ENCODE measurements at regions not wholly inside any gene's neighbourhood (a gene's known extent, or its start where the extent isn't known, plus 50 kb on each side); places are given as distances from the start of the nearest gene placed in this dataset.

GRCh38 chr16:65644821-65645220 lies 523.0 kb upstream of the CDH11 start (continued):
- TF ChIP-seq TBX3 (IDR thresholded peaks at IDR 0.05; ENCODE audit: borderline replicate concordance) (0 out of 2 replicates have a peak, but pooled peaks have one; percentile 18), ZNF138 (CRISPR knock-in tag; IDR thresholded peaks at IDR 0.05; ENCODE audit: low read depth) (no peak), HMG20A (CRISPR knock-in tag; IDR thresholded peaks at IDR 0.05; ENCODE audit: borderline replicate concordance) (peak; percentile 84), GATAD2A (CRISPR knock-in tag; IDR thresholded peaks at IDR 0.05) (peak; percentile 86), SOX6 (IDR thresholded peaks at IDR 0.05) (no peak), SOX6 (CRISPR knock-in tag; IDR thresholded peaks at IDR 0.05) (peak; percentile 98), ONECUT2 (CRISPR knock-in tag; IDR thresholded peaks at IDR 0.05) (no peak), THRA (CRISPR knock-in tag; IDR thresholded peaks at IDR 0.05; ENCODE audit: borderline replicate concordance) (0 out of 2 replicates have a peak, but pooled peaks have one; percentile 21), TEAD3 (CRISPR knock-in tag; optimal IDR thresholded peaks at IDR 0.05; ENCODE audit: borderline replicate concordance) (peak; percentile 84), HDAC1 (CRISPR knock-in tag; IDR thresholded peaks at IDR 0.05) (0 out of 2 replicates have a peak, but pooled peaks have one; percentile 46), KLF11 (CRISPR knock-in tag; IDR thresholded peaks at IDR 0.05) (no peak), SOX5 (CRISPR knock-in tag; IDR thresholded peaks at IDR 0.05; ENCODE audit: borderline replicate concordance) (peak; percentile 99), MEIS1 (CRISPR knock-in tag; IDR thresholded peaks at IDR 0.05; ENCODE audit: borderline replicate concordance) (peak; percentile 28; the same call in 1 of the 2 replicates), ZBTB20 (CRISPR knock-in tag; IDR thresholded peaks at IDR 0.05; ENCODE audit: borderline replicate concordance, low read depth) (peak; percentile 83; the same call in 1 of the 2 replicates), IKZF1 (IDR thresholded peaks at IDR 0.05) (no peak), ZNF331 (CRISPR knock-in tag; IDR thresholded peaks at IDR 0.05) (0 out of 2 replicates have a peak, but pooled peaks have one; percentile 30), ZNF260 (CRISPR knock-in tag; IDR thresholded peaks at IDR 0.05; ENCODE audit: borderline replicate concordance, low read depth) (no peak), ARID3A (IDR thresholded peaks at IDR 0.05; ENCODE audit: low read depth, low read length) (peak; percentile 41; the same call in 1 of the 2 replicates)
- TF ChIP-seq, protein P1, sequence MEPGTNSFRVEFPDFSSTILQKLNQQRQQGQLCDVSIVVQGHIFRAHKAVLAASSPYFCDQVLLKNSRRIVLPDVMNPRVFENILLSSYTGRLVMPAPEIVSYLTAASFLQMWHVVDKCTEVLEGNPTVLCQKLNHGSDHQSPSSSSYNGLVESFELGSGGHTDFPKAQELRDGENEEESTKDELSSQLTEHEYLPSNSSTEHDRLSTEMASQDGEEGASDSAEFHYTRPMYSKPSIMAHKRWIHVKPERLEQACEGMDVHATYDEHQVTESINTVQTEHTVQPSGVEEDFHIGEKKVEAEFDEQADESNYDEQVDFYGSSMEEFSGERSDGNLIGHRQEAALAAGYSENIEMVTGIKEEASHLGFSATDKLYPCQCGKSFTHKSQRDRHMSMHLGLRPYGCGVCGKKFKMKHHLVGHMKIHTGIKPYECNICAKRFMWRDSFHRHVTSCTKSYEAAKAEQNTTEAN (CRISPR knock-in tag; conservative IDR thresholded peaks at IDR 0.05), result no peak
- TF ChIP-seq, protein P2, sequence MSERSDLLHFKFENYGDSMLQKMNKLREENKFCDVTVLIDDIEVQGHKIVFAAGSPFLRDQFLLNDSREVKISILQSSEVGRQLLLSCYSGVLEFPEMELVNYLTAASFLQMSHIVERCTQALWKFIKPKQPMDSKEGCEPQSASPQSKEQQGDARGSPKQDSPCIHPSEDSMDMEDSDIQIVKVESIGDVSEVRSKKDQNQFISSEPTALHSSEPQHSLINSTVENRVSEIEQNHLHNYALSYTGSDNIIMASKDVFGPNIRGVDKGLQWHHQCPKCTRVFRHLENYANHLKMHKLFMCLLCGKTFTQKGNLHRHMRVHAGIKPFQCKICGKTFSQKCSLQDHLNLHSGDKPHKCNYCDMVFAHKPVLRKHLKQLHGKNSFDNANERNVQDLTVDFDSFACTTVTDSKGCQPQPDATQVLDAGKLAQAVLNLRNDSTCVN (CRISPR knock-in tag; IDR thresholded peaks at IDR 0.05; ENCODE audit: borderline replicate concordance), result peak; percentile 55; the same call in 1 of the 2 replicates
- TF ChIP-seq, protein P3, sequence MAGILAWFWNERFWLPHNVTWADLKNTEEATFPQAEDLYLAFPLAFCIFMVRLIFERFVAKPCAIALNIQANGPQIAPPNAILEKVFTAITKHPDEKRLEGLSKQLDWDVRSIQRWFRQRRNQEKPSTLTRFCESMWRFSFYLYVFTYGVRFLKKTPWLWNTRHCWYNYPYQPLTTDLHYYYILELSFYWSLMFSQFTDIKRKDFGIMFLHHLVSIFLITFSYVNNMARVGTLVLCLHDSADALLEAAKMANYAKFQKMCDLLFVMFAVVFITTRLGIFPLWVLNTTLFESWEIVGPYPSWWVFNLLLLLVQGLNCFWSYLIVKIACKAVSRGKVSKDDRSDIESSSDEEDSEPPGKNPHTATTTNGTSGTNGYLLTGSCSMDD (CRISPR knock-in tag; IDR thresholded peaks at IDR 0.05), result no peak
- TF ChIP-seq, protein P4, sequence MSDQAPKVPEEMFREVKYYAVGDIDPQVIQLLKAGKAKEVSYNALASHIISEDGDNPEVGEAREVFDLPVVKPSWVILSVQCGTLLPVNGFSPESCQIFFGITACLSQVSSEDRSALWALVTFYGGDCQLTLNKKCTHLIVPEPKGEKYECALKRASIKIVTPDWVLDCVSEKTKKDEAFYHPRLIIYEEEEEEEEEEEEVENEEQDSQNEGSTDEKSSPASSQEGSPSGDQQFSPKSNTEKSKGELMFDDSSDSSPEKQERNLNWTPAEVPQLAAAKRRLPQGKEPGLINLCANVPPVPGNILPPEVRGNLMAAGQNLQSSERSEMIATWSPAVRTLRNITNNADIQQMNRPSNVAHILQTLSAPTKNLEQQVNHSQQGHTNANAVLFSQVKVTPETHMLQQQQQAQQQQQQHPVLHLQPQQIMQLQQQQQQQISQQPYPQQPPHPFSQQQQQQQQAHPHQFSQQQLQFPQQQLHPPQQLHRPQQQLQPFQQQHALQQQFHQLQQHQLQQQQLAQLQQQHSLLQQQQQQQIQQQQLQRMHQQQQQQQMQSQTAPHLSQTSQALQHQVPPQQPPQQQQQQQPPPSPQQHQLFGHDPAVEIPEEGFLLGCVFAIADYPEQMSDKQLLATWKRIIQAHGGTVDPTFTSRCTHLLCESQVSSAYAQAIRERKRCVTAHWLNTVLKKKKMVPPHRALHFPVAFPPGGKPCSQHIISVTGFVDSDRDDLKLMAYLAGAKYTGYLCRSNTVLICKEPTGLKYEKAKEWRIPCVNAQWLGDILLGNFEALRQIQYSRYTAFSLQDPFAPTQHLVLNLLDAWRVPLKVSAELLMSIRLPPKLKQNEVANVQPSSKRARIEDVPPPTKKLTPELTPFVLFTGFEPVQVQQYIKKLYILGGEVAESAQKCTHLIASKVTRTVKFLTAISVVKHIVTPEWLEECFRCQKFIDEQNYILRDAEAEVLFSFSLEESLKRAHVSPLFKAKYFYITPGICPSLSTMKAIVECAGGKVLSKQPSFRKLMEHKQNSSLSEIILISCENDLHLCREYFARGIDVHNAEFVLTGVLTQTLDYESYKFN (CRISPR knock-in tag; conservative IDR thresholded peaks at IDR 0.05), result peak; percentile 88
